ENCODE measurements at regions not wholly inside any gene's neighbourhood (a gene's known extent, or its start where the extent isn't known, plus 50 kb on each side); places are given as distances from the start of the nearest gene placed in this dataset.

DNA sequence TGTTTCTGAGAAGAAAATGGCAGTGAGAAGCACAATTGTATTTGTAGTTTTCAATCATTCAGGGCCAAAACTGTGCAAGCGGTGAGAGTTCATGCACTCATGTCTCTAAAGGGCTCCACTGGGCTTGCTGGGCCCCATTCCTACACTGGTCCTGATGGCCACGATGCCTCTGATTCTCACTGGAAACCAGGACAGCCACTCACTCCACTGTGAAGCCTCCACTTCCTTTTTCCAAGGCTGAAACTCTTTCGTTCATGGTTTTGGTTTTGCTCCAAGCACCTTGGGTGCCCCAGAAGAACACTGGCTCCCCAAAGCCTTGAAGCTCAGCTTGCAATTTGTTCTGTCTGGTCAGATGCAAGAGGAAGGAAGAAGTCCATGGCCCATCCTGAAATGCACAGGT is 390.0 kb upstream of the MKI67 start:
- TF ChIP-seq, protein P1, sequence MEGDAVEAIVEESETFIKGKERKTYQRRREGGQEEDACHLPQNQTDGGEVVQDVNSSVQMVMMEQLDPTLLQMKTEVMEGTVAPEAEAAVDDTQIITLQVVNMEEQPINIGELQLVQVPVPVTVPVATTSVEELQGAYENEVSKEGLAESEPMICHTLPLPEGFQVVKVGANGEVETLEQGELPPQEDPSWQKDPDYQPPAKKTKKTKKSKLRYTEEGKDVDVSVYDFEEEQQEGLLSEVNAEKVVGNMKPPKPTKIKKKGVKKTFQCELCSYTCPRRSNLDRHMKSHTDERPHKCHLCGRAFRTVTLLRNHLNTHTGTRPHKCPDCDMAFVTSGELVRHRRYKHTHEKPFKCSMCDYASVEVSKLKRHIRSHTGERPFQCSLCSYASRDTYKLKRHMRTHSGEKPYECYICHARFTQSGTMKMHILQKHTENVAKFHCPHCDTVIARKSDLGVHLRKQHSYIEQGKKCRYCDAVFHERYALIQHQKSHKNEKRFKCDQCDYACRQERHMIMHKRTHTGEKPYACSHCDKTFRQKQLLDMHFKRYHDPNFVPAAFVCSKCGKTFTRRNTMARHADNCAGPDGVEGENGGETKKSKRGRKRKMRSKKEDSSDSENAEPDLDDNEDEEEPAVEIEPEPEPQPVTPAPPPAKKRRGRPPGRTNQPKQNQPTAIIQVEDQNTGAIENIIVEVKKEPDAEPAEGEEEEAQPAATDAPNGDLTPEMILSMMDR (IDR thresholded peaks at IDR 0.05; ENCODE audit: extremely low read depth in 1 of 2, insufficient read depth in 1 of 2, low read depth in 1 of 2, low read length in 2 of 2) = no peak
- TF ChIP-seq POLR2A (IDR thresholded peaks at IDR 0.05; ENCODE audit: low read depth, low read length) (no peak), EZH2 (IDR thresholded peaks at IDR 0.05; ENCODE audit: borderline replicate concordance, low read depth, low read length, severe bottlenecking) (no peak), MYC (IDR thresholded peaks at IDR 0.05; ENCODE audit: low read depth, low read length) (no peak), FOS (IDR thresholded peaks at IDR 0.05; ENCODE audit: borderline replicate concordance, insufficient read depth, low read length) (no peak), JUN (IDR thresholded peaks at IDR 0.05; ENCODE audit: borderline replicate concordance, insufficient read depth, insufficient read length, low read depth) (no peak)
- TF ChIP-seq, protein P2, sequence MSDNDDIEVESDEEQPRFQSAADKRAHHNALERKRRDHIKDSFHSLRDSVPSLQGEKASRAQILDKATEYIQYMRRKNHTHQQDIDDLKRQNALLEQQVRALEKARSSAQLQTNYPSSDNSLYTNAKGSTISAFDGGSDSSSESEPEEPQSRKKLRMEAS (IDR thresholded peaks at IDR 0.05; ENCODE audit: insufficient read depth, insufficient read length) = no peak
